ENCODE measurements at regions not wholly inside any gene's neighbourhood (a gene's known extent, or its start where the extent isn't known, plus 50 kb on each side); places are given as distances from the start of the nearest gene placed in this dataset.

GRCh38 chr6:82589509-82590206 is 226.0 kb downstream of the TPBG start:
- peak; percentile 68 for DNase-seq (ENCODE audit: low read depth)
- no peak overlapping the region for H3K4me3 ChIP-seq (ENCODE audit: low read depth, low read length)
- TF ChIP-seq, protein P1, sequence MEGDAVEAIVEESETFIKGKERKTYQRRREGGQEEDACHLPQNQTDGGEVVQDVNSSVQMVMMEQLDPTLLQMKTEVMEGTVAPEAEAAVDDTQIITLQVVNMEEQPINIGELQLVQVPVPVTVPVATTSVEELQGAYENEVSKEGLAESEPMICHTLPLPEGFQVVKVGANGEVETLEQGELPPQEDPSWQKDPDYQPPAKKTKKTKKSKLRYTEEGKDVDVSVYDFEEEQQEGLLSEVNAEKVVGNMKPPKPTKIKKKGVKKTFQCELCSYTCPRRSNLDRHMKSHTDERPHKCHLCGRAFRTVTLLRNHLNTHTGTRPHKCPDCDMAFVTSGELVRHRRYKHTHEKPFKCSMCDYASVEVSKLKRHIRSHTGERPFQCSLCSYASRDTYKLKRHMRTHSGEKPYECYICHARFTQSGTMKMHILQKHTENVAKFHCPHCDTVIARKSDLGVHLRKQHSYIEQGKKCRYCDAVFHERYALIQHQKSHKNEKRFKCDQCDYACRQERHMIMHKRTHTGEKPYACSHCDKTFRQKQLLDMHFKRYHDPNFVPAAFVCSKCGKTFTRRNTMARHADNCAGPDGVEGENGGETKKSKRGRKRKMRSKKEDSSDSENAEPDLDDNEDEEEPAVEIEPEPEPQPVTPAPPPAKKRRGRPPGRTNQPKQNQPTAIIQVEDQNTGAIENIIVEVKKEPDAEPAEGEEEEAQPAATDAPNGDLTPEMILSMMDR (conservative IDR thresholded peaks at IDR 0.05; ENCODE audit: low read depth, low read length): peak; percentile 42

DNA sequence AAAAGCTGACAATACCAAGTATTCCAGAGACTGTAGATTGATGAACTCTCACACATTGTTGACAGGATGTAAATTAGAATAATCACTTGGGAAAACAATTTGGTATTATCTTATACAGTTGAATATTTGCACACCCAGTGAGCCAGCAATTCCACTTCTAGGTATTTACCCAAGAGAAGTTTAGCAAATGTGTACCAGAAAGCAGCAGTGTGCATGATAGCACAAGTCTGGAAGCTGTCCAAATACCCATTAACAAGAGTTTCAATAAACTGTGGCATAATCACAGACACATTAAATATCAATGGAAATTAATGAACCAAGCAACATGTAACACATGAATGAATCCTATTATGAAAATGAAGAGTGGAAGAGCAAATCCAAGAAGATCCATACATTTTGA is 233.6 kb downstream of the TPBG start:
- TF ChIP-seq, protein P1 (conservative IDR thresholded peaks at IDR 0.05; ENCODE audit: low read depth, low read length): no peak
- DNase-seq (ENCODE audit: low read depth): no peak
- H3K4me3 ChIP-seq (ENCODE audit: low read depth, low read length): no peak overlapping the region

DNA sequence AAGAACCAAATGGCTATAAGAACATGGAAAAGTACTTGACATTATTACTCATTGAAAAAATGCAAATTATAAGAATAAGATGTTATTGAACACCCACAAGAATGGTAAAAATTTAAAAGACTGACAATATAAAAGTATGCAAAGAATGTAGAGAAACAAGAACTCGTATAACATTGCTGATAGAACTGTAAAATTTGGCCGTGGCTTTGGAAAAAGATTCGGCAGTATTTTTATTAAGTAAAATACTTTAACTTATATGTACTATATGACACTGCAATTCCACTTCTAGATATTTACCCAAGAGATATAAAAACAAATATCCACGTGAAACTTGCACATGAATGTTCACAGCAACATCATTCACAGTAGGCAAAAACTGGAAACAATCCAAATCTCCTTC is 239.2 kb downstream of the TPBG start:
- no peak for DNase-seq (ENCODE audit: low read depth)
- TF ChIP-seq, protein P1 (conservative IDR thresholded peaks at IDR 0.05; ENCODE audit: low read depth, low read length): no peak
- H3K4me3 ChIP-seq (ENCODE audit: low read depth, low read length): no peak overlapping the region

GRCh38 chr6:82603871-82604270 is 240.3 kb downstream of the TPBG start:
- no peak overlapping the region for H3K4me3 ChIP-seq (ENCODE audit: low read depth, low read length)
- TF ChIP-seq, protein P1 (conservative IDR thresholded peaks at IDR 0.05; ENCODE audit: low read depth, low read length): no peak
- DNase-seq (ENCODE audit: low read depth): no peak

GRCh38 chr6:82607998-82608725 is 244.5 kb downstream of the TPBG start:
- TF ChIP-seq, protein P1 (conservative IDR thresholded peaks at IDR 0.05; ENCODE audit: low read depth, low read length): no peak
- no peak overlapping the region for H3K4me3 ChIP-seq (ENCODE audit: low read depth, low read length)
- DNase-seq (ENCODE audit: low read depth): no peak

DNA sequence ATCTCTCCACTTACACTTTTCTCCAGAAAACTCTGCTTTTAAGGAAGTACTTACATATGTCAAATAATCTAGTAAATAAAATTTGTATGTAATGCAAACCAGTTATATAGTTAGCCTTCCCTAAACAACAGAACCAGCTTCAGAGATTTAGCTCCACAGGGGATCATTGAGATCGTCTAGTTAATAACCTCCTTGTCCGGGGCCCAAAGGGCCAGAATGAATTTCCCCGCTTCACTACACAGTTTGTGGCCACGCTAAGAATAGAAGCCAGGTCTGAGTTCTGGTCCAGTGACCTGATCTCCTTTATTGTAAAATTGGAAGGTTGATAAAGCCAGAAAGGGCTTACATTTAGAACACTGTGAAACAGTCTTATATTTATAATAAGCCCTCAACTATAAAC is 245.2 kb downstream of the TPBG start:
- DNase-seq (ENCODE audit: low read depth): no peak
- H3K4me3 ChIP-seq (ENCODE audit: low read depth, low read length): no peak overlapping the region
- TF ChIP-seq, protein P1 (conservative IDR thresholded peaks at IDR 0.05; ENCODE audit: low read depth, low read length): no peak
